ENCODE measurements at regions not wholly inside any gene's neighbourhood (a gene's known extent, or its start where the extent isn't known, plus 50 kb on each side); places are given as distances from the start of the nearest gene placed in this dataset.

GRCh38 chr11:97254790-97255189, 865.0 kb downstream of the JRKL start:
- TF ChIP-seq, protein P1, sequence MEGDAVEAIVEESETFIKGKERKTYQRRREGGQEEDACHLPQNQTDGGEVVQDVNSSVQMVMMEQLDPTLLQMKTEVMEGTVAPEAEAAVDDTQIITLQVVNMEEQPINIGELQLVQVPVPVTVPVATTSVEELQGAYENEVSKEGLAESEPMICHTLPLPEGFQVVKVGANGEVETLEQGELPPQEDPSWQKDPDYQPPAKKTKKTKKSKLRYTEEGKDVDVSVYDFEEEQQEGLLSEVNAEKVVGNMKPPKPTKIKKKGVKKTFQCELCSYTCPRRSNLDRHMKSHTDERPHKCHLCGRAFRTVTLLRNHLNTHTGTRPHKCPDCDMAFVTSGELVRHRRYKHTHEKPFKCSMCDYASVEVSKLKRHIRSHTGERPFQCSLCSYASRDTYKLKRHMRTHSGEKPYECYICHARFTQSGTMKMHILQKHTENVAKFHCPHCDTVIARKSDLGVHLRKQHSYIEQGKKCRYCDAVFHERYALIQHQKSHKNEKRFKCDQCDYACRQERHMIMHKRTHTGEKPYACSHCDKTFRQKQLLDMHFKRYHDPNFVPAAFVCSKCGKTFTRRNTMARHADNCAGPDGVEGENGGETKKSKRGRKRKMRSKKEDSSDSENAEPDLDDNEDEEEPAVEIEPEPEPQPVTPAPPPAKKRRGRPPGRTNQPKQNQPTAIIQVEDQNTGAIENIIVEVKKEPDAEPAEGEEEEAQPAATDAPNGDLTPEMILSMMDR (IDR thresholded peaks at IDR 0.05), result no peak
- TF ChIP-seq RAD21 (IDR thresholded peaks at IDR 0.05; ENCODE audit: low read length), result no peak
- TF ChIP-seq, protein P2, sequence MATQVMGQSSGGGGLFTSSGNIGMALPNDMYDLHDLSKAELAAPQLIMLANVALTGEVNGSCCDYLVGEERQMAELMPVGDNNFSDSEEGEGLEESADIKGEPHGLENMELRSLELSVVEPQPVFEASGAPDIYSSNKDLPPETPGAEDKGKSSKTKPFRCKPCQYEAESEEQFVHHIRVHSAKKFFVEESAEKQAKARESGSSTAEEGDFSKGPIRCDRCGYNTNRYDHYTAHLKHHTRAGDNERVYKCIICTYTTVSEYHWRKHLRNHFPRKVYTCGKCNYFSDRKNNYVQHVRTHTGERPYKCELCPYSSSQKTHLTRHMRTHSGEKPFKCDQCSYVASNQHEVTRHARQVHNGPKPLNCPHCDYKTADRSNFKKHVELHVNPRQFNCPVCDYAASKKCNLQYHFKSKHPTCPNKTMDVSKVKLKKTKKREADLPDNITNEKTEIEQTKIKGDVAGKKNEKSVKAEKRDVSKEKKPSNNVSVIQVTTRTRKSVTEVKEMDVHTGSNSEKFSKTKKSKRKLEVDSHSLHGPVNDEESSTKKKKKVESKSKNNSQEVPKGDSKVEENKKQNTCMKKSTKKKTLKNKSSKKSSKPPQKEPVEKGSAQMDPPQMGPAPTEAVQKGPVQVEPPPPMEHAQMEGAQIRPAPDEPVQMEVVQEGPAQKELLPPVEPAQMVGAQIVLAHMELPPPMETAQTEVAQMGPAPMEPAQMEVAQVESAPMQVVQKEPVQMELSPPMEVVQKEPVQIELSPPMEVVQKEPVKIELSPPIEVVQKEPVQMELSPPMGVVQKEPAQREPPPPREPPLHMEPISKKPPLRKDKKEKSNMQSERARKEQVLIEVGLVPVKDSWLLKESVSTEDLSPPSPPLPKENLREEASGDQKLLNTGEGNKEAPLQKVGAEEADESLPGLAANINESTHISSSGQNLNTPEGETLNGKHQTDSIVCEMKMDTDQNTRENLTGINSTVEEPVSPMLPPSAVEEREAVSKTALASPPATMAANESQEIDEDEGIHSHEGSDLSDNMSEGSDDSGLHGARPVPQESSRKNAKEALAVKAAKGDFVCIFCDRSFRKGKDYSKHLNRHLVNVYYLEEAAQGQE (IDR thresholded peaks at IDR 0.05; ENCODE audit: low read depth, low read length), result no peak
- no peak for TF ChIP-seq GABPA (IDR thresholded peaks at IDR 0.05; ENCODE audit: low read depth)
- TF ChIP-seq SIN3A (IDR thresholded peaks at IDR 0.05; ENCODE audit: borderline replicate concordance, low read depth, low read length), result no peak
- no peak for TF ChIP-seq EP300 (IDR thresholded peaks at IDR 0.05; ENCODE audit: borderline replicate concordance in 1 of 2, low read depth in 1 of 2, low read length in 1 of 2)
- TF ChIP-seq POLR2AphosphoS5 (IDR thresholded peaks at IDR 0.05; ENCODE audit: low read depth, low read length), result no peak
- no peak for TF ChIP-seq JUND (IDR thresholded peaks at IDR 0.05)

Data from SK-N-SH (cell line).